Testis (tissue), 2 donors: ENCODE measurements at regions not wholly inside any gene's neighbourhood (a gene's known extent, or its start where the extent isn't known, plus 50 kb on each side); places are given as distances from the start of the nearest gene placed in this dataset.

Source experiments
- DNase-seq: peaks from one replicate; pipeline ENCODE4 v3.0.0-alpha.2; 2019
- H3K27ac ChIP-seq, 2 donors: fragments of 200-600 bp; sonication (generic); one replicate each; pipeline ENCODE4 v1.5.1; 2019
- H3K27me3 ChIP-seq: fragments of 200-600 bp; sonication (generic); one replicate; pipeline ENCODE4 v1.5.1; 2019
- H3K36me3 ChIP-seq: fragments of 200-600 bp; sonication (generic); one replicate; pipeline ENCODE4 v1.5.1; 2017; ENCODE audit warnings: low read depth; ENCODE audit errors: missing control alignments
- H3K4me1 ChIP-seq: fragments of 200-600 bp; sonication (generic); one replicate; pipeline ENCODE4 v1.5.1; 2019
- H3K4me3 ChIP-seq, 2 donors: fragments of 200-600 bp; sonication (generic); one replicate each; pipeline ENCODE4 v1.5.1; 2017 to 2019
- H3K9me3 ChIP-seq: fragments of 200-600 bp; sonication (generic); one replicate; pipeline ENCODE4 v1.5.1; 2017
- POLR2A ChIP-seq: fragments of 450-650 bp; IDR thresholded peaks from one replicate; pipeline ENCODE4 v1.6.1; 2017; ENCODE audit warnings: antibody characterized with exemption, mild to moderate bottlenecking, moderate library complexity
- WGBS, 2 donors: methylation state at CpG; one replicate each; pipeline ENCODE4 v1.1.5; 2018; 5-methylcytosine and 5-hydroxymethylcytosine counted together
- intact Hi-C: fragments of 100-400 bp; cut with DNase I; formaldehyde crosslinking; loops from one replicate; pipeline ENCODE4 v1.15.1; 2023; ENCODE audit warnings: low total_unique reads
- TF ChIP-seq, protein P1 (sequence below), 3 experiments: fragments of 450-650 bp in 2 of 3; fragments of 200-600 bp in 1 of 3; sonication (generic) in 1 of 3; IDR thresholded peaks; one replicate each; pipeline ENCODE4 v1.5.1; 2016 to 2019; ENCODE audit warnings: antibody characterized with exemption in 3 of 3, mild to moderate bottlenecking in 2 of 3, moderate library complexity in 1 of 3

DNA sequence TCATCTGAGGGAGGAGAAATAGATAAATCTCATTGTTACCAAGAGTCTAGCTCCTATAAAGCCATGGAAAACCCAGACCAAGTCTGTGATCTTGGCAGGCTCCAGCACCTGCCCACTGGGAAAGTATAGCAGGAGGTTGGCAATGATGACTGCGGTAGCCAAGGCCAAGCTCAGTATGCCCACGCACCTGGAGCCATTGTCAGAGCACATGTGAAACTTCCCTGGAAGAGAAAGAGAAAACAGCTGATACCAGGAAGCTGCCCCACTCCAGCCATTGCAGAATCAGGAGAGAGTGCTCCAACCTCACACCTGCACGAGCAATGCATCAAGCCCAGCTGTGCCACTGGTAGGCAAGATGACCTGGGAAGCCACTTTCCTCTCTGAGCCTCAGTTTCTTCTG lies 62.2 kb upstream of the HEPHL1 start:
- Histone ChIP-seq H3K4me1 (no peaks in the 10 kb centered on the region), H3K9me3 (no peaks in the 10 kb centered on the region), H3K4me3 (no peak overlapping the region), H3K27ac (no peak overlapping the region), H3K36me3 (no peaks in the 10 kb centered on the region), H3K27me3 (no peaks in the 10 kb centered on the region)
- 71 to 76% methylated on average over 2 to 3 of the region's 3 CpGs for WGBS, 2 donors
- intact Hi-C loops, result no loop called here
- no peak for TF ChIP-seq POLR2A
- TF ChIP-seq, protein P1, sequence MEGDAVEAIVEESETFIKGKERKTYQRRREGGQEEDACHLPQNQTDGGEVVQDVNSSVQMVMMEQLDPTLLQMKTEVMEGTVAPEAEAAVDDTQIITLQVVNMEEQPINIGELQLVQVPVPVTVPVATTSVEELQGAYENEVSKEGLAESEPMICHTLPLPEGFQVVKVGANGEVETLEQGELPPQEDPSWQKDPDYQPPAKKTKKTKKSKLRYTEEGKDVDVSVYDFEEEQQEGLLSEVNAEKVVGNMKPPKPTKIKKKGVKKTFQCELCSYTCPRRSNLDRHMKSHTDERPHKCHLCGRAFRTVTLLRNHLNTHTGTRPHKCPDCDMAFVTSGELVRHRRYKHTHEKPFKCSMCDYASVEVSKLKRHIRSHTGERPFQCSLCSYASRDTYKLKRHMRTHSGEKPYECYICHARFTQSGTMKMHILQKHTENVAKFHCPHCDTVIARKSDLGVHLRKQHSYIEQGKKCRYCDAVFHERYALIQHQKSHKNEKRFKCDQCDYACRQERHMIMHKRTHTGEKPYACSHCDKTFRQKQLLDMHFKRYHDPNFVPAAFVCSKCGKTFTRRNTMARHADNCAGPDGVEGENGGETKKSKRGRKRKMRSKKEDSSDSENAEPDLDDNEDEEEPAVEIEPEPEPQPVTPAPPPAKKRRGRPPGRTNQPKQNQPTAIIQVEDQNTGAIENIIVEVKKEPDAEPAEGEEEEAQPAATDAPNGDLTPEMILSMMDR (IDR thresholded peaks at IDR 0.05), result no peak
- no peak for DNase-seq

DNA sequence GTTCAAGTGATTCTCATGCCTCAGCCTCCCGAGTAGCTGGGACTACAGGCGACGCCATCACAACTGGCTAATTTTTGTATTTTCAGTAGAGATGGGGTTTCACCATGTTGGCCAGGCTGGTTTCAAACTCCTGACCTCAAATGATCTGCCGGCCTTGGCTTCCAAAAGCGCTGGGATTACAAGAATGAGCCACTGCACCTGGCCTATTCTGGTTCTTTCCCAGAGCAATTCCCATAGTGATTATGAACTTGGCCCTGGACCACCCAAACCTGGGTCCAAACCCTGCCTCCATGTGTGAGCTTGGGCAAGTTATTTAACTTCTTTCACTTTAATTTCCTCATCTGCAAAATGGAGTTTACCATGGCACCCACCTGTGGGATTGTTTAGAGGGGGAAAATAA lies 61.5 kb upstream of the HEPHL1 start:
- Histone ChIP-seq H3K4me3 (no peak overlapping the region), H3K27me3 (no peaks in the 10 kb centered on the region), H3K27ac (no peak overlapping the region), H3K9me3 (no peaks in the 10 kb centered on the region), H3K4me1 (no peaks in the 10 kb centered on the region), H3K36me3 (no peaks in the 10 kb centered on the region)
- intact Hi-C loops, result no loop called here
- WGBS, 2 donors, result 74 to 81% methylated on average over 5 of the region's 5 CpGs
- TF ChIP-seq, protein P1 (IDR thresholded peaks at IDR 0.05), result no peak
- no peak for TF ChIP-seq POLR2A
- DNase-seq, result no peak

DNA sequence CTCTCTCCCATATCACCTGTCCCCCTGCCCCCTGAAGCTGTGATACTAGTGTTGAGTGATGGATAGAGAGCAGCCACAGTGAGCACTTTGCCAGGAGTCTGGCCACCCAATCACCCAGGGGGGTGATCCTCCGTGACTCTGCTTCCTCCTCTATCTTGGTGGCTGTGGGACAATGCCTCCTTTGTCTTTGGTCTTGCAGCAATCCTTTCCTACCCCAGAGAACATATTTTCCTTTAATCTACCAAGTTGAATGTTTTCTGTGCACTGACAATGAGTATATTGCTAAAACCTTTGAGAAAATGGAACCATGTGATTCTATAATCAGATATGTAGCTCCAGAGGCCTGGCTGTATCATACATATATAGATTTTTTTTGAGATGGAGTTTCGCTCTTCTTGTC lies 58.1 kb upstream of the HEPHL1 start:
- no peaks in the 10 kb centered on the region for H3K36me3 ChIP-seq
- WGBS, 2 donors, result 88 to 89% methylated on average over 2 of the region's 2 CpGs
- H3K9me3 ChIP-seq, result no peaks in the 10 kb centered on the region
- H3K4me3 ChIP-seq, result no peak overlapping the region
- no peak for TF ChIP-seq POLR2A
- TF ChIP-seq, protein P1 (IDR thresholded peaks at IDR 0.05), result no peak
- H3K27ac ChIP-seq, result no peak overlapping the region
- H3K4me1 ChIP-seq, result no peaks in the 10 kb centered on the region
- intact Hi-C loops, result no loop called here
- DNase-seq, result no peak
- no peaks in the 10 kb centered on the region for H3K27me3 ChIP-seq

DNA sequence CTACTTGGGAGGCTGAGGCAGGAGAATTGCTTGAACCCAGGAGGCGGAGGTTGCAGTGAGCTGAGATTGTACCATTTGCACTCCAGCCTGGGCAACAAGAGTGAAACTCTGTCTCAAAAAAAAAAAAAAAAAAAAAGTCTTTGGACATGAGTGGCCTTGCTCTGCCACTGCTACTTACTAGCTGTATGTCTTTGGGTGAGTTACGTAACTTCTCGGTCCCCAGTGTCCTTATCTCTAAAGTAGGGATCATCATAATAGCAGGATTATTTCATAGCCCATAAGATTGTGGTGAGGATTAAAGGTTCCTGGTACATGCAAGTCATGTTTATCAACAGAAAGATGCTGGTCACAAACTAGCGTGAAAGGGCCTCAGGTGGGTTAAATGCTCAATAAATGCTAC lies 53.9 kb upstream of the HEPHL1 start:
- no peak overlapping the region for H3K27ac ChIP-seq
- 76 to 93% methylated on average over 4 of the region's 4 CpGs for whole genome bisulfite sequencing, 2 donors
- no peak for DNase-seq
- H3K36me3 ChIP-seq, result no peaks in the 10 kb centered on the region
- no peak overlapping the region for H3K4me3 ChIP-seq
- no peaks in the 10 kb centered on the region for H3K9me3 ChIP-seq
- TF ChIP-seq, protein P1 (IDR thresholded peaks at IDR 0.05), result no peak
- TF ChIP-seq POLR2A, result no peak
- H3K4me1 ChIP-seq, result no peaks in the 10 kb centered on the region
- no peaks in the 10 kb centered on the region for H3K27me3 ChIP-seq
- intact Hi-C loops, result no loop called here

DNA sequence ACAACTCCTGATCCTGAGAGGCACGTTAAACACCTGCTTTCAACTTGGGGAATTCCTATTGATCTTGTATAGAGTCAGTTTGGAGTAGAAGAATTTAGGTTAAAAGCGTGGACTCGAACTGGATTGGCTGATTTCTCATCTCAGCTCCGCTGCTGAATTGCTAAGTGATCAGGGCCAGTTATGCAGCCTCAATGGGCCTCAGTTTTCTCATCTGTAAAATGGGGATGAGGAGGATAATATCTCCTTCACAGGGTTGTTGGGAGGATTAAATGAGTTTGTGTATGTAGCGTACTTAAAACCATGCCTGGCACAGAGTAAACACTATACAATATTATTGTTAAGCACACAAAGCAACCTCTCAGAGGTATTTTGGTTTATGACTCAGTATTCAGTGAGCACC lies 53.2 kb upstream of the HEPHL1 start:
- WGBS, 2 donors, result 86 to 89% methylated on average over 5 of the region's 5 CpGs
- TF ChIP-seq, protein P1 (IDR thresholded peaks at IDR 0.05), result no peak
- no peak for TF ChIP-seq POLR2A
- DNase-seq, result no peak
- Histone ChIP-seq H3K27ac (no peak overlapping the region), H3K36me3 (no peaks in the 10 kb centered on the region), H3K27me3 (no peaks in the 10 kb centered on the region), H3K4me1 (peaks cover 3% of the 10 kb centered on the region), H3K9me3 (no peaks in the 10 kb centered on the region), H3K4me3 (no peak overlapping the region)
- intact Hi-C loops, result no loop called here
